ENCODE measurements at regions not wholly inside any gene's neighbourhood (a gene's known extent, or its start where the extent isn't known, plus 50 kb on each side); places are given as distances from the start of the nearest gene placed in this dataset.
A peak's percentile ranks its signal among the peaks of the same experiment; 100 is the strongest.
"Not testable (repeated sequence)": the region's sequence is repeated elsewhere in the genome, so short reads cannot be mapped to it uniquely, and the experiment has no call there.

DNA sequence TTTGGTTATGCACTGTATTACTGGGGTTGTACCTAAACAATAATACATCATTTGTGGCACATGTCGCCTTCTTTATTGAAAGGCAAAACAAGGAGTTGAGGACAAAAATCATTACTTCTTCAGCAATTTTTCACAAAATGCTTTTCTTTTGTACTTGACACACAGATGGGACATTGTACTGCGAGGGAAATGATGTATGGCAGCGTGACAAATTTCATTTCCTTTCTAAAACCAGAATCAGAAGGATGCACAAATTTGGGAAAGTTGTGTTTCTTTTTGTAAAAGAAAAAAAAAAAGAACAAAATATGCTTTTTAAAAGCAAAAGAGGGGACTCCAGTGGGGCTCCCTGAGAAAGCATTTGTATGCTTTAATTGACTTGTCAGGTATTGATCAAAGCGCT lies 394.0 kb upstream of the SLC35B3 start:
- DNase-seq (ENCODE audit: low spot score), result no peak

DNA sequence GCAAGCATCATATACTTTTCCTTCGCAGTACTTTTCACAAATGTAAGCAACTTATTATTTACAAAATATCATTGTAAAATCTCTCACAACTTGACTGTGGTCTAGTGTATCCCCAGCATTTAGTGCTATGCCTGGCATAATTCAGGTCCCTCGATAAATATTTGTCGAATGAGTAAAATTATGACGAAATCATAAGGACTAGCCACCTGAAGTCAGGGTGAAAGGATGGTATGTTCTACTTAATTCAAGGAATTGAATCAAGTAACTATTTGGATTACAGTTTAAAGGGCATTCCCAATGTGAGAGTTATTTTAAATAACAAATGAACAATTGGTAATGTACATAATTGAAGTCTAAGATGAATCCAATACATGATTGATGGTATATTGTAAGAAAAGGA lies 393.0 kb upstream of the SLC35B3 start:
- DNase-seq (ENCODE audit: low spot score), result no peak

DNA sequence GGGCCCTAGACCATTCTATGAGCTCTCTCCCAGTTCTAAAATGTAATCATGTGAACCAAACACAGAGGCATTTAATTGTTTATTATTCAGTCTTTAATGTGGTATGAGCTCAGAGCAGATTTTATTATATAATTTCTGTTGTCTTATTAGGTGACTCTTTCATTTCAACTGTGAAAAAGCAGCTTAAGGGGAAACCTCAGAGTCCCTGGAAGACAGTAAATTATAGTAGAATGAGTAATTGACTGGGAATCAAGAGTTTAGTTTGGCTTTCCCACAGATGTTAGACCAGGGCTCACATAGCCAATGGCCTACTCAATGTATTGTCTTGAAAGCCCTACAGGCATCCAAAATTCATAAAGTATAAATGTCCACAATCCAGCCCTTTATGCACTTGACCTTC lies 390.4 kb upstream of the SLC35B3 start:
- DNase-seq (ENCODE audit: low spot score), result no peak

DNA sequence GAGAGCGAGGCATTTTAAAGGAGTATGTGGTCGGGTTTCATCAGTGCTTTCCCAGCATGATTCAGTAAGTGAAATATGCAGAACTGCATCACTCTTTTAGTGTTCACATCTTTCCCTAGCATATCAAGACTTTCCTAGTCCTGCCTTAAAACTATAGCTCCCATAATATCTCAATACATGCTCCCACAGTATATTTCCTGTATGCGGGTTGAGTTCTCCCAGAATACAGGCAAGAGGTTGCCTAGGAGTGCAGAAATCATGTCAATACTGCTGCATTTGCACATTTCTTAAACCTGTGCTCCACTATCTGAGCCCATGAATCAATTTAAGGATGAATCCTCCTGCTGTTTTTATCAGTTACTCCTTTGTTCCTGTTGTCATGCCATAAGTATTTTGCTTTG lies 386.6 kb upstream of the SLC35B3 start:
- no peak for DNase-seq (ENCODE audit: low spot score)

DNA sequence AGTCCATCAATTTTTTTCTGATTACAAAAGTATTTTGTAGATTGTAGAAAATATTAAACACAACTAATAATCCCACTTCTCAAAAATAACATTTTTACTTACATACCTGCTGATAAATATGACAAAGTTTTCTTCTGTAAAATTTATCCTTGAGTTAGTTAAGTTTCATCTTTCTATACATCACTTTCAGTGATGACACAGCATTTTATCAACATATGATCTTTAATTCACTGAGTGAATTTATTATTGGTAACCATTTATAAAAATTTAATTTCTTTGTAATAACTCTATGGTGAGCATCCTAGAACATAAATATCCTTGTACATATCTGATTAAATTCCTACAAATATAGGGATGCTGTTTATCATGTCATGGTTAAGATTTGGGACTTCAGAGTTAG lies 385.0 kb upstream of the SLC35B3 start:
- DNase-seq (ENCODE audit: low spot score), result no peak

DNA sequence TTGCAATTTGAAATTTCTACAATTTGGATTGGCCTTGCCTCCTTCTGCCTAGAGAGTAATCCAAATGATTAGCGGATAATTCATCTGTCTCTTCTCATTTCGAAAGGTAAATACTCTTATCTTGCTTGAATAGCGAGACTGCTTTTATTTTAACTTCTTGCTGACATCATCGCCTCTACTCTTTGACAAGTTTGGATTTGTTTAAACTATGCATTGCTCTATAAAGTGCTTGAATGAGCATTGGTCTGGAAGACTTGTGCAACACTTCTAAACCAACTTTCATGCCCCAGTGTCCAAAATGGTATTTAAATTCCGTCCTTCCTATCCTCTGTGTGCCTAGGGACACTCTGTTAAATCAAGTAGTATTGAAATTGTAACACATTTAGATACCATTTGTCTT lies 384.1 kb upstream of the SLC35B3 start:
- no peak for DNase-seq (ENCODE audit: low spot score)

DNA sequence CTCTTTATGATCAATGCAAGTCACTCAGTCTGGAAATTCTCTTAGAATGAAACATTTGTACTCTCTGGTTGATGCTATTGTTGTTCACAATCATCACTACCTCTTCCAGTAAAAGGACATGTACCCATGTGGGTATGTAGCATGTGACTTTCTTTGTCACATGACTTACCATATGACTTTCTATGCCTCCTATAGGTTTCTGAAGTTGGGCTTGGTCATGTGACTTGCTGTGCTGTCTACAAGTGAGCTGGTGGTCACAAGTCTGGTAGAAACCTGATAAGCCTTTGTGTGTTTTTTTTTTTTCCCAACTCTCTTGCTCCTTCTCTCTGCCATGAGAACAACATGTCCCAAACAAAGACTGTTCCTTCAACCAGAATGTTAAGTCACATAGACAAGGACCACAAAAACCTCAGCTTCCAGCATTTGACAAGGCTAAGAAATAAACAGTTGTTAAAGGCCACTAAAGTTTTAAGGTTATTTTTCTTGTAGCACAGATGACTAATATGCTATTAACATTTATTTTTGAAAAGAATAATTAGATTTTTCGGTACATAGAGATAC lies 379.2 kb upstream of the SLC35B3 start:
- DNase-seq (ENCODE audit: low spot score), result no peak

DNA sequence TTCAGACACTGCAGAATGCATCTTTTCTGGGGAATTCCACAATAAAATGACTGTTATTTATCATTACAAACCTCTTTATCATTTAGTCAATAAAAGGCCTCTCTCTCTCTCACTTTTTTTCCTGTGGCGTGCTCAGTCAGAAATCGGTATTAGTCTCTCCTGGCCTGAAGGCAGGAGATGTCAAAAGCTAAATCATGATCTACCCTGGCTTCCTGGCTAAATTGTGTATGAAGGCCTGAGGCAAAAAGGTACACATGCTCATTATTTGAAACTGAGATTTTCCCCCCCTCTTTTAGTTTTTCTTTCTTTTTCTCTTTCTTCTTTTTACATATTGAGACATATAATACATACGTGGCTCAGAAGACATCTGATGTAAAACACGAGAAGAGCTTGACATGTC lies 375.0 kb upstream of the SLC35B3 start:
- DNase-seq (ENCODE audit: low spot score), result no peak

DNA sequence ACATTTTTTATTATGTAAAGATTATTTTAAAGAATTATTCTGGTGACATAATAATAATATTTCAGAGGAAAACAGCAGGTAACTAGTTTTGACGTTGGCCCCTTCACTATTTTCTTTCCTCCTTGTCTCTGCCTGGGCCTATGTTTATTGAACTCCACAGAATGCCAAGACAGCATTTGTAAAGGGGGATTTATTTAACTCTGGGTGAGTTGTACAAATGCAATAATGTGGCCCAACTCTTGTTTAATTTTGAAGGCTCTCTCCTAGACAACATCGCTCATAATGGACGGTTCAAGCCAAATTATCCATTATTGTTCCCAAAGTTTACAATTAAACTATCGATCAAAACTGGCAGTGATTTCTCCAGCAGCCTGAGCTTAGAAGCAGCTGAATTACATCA lies 374.3 kb upstream of the SLC35B3 start:
- DNase-seq (ENCODE audit: low spot score), result no peak

DNA sequence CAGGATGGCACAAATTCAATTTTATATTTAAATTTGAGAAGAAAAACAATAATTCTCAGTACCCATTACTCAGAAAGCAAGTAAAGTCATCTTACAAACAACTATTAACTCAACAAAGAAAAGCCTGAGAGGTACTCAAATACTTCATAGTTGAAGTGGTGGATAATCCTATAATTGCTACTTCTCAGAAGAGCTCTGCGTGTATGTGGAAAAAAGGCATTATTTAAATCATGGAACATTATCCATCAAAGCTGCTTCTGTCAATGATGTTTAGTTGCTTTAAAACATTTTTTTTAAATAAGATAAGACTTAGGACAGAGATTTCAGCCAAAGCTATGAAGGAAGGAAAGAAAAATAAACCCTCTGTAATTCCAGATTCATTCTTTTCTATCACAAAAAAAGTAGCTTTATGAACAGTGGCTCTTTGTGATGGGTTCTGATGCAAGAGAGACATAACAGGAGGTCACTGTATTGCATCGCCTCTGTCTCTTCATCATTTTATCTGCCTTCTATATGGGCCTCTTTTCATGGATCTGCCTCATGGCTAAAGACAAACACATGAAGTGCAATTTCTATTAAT lies 367.9 kb upstream of the SLC35B3 start:
- DNase-seq (ENCODE audit: low spot score), result no peak

DNA sequence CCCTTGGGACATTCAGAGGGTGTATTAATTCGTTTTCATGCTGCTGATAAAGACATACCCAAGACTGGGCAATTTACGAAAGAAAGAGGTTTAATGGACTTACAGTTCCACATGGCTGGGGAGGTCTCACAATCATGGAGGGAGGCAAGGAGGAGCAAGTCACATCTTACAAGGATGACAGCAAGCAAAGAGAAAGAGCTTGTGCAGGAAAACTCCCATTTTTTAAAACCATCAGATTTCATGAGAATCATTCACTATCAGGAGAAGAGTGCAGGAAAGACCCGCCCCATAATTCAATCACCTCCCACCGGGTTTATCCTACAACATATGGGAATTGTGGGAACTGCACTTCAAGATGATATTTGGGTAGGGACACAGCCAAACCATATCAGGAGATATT lies 367.1 kb upstream of the SLC35B3 start:
- not testable (repeated sequence) for DNase-seq (ENCODE audit: low spot score)

DNA sequence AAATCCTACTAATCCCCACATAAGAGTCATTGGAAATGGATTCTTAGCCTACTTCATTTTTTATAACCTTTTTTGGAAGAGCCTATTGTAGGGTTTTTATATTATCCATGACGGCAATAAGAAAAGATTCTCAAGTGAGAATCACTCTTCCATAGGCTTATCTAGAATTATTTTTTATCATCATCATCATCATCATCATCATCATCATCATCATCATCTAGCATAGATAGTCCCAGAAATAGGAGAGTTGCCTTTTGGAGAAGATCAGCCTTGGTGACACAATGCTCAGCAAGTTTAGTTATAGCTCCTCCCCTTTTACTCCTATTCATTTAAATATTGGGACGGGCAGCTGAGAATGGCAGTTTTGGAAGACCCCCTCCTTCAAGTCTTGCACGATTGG lies 359.1 kb upstream of the SLC35B3 start:
- DNase-seq (ENCODE audit: low spot score), result no peak

DNA sequence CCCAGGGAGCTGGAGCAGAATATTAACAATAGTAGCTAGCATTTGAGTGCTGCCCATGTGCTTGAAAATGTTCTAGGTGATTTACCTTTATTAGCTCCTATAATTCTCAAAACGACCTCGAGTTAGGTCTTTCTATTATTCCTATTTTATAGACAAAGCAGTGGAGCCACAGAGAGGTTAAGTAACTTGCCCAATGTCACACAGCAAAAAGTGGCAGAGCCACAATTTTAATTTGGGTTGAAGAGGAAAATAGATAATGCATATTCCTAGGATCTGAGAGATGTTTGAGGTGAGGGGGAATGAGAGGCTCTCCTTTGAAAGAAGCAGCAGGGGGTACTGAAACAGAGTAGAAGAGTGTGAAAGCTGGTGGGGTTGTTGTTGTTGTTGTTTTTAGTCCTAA lies 354.5 kb upstream of the SLC35B3 start:
- DNase-seq (ENCODE audit: low spot score), result no peak

DNA sequence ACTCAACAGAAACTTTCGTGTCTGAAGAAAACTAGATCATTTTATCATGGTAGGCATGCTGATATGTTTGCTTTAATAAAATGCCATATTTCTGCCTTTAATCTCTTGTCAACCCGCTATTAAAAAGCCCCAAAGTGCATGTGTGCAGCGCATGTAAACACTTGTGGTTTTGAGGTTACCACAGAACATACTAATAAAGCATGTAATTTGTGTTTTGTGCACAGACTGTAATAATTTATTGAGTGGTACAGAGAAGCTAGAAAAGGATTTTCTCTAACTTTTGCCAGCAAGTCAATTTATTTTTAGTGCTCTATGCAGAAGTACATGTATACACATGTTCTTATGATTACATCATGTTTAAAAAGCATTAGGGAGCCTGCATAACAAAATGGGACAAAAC lies 349.9 kb upstream of the SLC35B3 start:
- peak; percentile 4 for DNase-seq (ENCODE audit: low spot score)

DNA sequence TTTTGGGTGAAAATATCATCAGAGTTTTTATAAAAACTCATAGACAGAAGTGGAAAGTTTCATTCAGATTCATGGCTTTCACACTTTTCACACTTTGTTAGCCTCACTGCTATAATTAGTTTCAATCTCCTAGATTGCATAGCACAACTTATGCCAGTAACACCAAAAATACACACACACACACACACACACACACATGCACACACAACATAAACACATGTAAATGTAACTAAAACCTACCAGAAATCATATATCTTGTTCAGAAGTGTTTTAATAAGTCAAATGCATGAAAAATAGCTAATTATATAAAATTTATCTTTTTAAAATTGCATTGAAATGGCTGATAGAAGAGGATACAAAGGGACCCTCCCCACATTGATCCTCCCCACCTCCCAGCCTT lies 347.8 kb upstream of the SLC35B3 start:
- DNase-seq (ENCODE audit: low spot score), result no peak

DNA sequence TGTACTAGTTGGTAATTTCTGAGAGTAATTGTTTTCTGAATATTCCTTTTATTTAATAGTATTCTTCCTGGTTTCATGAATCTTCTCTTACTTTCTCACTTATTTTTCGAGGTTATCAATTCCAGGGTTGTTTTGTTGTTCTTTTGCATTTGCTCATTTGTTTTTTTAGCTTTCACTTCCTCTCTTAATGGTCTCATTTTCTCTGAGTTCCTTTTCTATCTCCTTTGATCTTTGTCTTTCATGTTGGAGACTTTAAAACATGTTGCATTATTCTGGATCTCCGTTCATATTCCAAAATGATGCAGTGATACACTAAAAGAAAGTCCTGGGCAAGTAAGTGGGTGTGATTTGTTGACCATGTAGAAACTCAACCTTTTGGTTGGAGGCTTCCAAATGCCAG lies 345.3 kb upstream of the SLC35B3 start:
- no peak for DNase-seq (ENCODE audit: low spot score)

DNA sequence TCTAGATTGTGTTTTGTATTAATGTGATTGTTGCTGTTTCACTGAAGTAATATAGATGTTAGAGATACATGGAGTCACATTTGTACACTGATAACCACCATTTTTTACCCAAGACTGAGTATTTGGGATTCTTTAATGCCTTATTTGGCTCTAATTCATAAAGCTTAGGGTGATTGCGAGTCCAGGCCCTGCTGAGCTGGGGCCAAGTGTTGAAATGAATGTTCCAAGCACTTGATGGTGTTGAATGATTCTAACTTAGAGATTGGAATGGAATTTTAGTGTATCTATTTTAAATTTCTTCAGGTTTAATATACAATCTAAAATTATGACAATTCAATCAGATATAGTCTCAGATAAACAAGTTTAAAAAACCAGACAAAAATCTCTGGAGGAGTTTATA lies 329.4 kb upstream of the SLC35B3 start:
- no peak for DNase-seq (ENCODE audit: low spot score)

DNA sequence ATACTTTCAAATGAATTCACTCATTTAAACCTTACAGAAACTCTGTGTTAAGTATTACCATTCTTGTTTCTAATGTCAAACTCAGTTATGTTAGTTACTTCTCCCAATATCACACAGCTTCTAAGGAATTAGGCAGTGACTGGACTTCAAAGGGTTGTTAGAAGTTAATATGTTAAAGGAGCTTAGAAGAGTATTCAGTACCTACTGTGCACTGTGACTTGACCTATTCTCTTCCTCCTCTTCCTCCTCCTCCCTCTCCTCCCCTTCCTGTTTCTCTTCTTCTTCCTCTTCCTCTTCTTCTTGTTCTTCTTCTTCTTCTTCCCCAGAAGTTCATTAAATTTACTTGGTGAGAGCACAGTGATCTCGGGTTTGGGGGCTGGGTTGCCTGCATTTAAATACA lies 325.6 kb upstream of the SLC35B3 start:
- DNase-seq (ENCODE audit: low spot score), result no peak

DNA sequence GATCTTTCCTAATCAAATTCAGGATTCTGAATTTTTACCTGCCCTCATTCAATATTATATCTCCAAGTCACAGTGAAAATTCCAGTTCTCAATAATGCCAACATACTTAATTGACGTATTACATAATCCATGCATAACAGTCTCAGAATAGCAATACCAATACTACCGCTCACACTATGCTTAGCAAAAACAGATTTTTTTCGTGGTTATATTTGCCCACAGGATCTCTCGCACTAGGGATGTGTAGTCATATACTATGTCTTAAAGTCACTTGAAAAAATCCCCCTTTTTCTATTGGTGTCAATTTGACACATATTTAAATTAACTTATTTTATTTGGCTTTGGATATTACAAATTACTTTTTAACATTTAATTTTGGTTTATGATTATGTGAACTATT lies 323.1 kb upstream of the SLC35B3 start:
- DNase-seq (ENCODE audit: low spot score), result no peak

DNA sequence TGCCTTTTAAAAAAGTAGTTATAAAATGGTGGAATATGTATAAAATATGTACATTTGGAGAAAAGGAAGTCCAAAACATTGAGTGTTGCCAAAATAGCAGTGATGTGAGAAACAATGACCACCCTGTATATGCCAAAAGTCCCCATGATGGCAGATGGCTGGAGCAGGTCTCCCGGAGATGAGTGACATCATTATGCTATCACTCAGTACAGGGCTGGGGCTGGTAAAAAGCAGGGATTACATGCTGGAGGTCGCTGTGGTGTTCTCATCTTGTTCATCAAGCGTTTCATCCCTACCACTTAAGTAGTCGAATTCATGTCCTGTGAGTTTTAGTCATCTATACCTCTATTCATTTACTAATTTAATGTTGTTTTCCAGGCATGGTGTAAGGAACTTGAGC lies 315.3 kb upstream of the SLC35B3 start:
- DNase-seq (ENCODE audit: low spot score), result no peak

DNA sequence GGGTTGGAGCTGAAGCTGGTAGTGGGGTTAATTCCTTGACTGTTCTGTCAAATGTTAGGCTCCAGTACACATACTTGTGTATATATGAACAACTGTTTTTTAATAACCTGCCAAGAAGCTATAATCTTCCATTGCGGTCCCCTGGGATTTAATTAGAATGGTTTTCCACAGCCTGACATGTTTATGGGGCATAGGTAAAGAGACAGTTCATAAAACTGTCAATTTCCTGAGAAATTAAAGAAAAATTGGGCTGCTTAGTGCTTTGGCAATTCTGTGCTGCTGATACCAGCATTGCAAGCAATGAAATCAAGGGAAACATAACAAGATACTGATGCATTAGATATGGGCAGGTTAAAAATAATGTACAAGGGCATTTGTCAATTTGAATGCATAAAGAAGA lies 314.1 kb upstream of the SLC35B3 start:
- no peak for DNase-seq (ENCODE audit: low spot score)

DNA sequence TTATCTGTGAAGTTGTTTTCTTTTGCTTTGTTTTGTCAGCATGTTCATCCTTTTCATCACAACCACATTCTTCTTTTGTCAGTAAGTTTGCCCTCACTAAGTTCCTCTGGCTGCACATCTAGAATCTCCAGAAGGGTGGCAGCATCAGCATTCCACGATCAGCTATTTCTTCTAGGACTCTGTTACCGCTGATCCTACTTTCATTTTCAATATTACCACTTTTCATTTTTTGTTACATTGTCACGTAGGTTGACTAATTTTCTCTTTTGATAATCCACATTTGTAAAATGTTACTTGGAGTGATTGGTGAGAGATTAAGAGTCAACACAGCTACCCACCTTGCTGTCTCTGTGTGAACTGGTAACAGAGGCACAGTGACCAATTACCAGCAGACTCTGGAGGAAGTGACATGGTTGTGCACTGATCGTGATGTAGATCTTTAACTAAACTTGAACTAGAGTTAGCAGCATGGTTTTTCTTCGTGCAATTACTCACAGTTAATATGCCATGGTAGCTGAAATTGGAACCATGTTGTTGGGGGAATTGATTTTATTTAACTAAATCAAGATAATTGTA lies 307.9 kb upstream of the SLC35B3 start:
- peak; percentile 12 for DNase-seq (ENCODE audit: low spot score)

DNA sequence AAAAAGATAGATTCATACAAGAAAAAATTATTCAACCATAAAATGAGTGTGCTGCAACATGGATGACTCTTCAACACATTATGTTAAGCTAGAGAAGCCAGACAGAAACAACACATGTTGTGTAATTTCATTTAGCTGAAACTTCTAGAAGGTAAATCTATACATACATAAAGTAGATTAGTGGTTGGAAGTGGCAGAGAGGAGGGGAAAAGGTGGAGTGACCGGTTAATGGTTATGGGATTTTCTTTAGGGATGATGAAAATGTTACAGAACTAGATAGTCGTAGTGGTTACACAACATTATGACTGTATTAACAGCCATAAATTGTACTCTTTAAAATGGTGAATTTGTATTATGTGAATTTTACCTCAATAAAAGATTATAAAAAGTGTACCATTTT lies 304.1 kb upstream of the SLC35B3 start:
- no peak for DNase-seq (ENCODE audit: low spot score)

DNA sequence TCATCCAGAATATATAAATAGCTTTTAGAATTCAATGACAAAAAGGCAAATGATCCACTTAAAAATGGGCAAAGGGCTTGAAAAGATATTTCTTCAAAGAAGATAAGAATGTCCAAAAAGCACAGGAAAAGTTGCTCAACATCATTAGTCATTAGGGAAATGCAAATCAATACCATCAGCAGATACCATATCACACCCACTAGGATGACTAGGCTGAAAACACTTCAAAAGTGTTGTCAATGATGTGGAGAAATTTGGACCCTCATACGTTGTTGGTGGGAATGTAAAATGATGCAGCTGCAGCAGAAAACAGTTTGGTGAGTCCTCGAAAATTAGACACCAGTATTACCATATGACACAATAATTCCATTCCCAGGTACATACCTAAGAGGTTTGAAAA lies 303.6 kb upstream of the SLC35B3 start:
- no peak for DNase-seq (ENCODE audit: low spot score)

Measured in SW480 (cell line).